G401.6 (cell line): ENCODE measurements at regions not wholly inside any gene's neighbourhood (a gene's known extent, or its start where the extent isn't known, plus 50 kb on each side); places are given as distances from the start of the nearest gene placed in this dataset.
"Not testable (repeated sequence)": the region's sequence is repeated elsewhere in the genome, so short reads cannot be mapped to it uniquely, and the experiment has no call there.

Experiments used
- FAIRE-seq: peaks from 2 replicates; lab custom pipeline; 2012; peaks lifted over from hg19 to GRCh38; lab: Jason Lieb, UNC

DNA sequence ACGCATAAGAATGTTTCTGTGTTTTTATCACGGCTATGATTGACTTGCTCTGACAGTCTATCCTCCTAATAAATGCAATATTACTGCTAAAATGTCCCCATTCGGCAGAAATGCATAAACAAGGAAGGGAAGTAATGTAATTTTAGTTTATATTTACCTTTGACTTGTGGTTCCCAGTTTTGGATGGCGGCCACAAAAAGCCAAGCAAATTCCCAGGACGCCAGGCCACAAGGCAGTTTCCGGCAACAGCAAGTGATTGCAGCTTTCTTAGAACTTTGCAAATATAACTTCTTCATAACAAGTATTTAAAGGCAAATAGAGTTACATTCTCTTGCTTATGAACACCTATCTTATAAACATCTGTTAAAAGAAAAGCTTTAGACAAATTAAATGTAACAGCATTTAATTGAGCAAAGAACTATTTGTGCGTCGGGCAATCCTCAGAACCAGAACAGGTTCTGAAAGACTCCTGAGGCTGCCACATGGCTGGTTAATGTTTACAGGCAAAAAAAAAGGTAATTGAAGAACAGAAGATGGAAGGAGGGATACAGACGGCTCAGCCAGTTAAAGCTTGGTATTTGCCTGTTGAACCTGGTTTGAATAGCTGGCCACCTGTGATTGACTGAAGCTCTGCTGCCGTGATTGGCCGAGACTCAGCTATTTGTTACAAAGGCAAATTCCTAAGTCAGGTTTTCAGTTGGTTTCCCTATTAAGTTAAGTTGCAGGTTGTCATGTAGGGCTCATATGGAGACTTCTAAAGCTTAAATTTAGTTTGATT lies 80.8 kb downstream of the C21orf91 start:
- FAIRE-seq, result no peak

DNA sequence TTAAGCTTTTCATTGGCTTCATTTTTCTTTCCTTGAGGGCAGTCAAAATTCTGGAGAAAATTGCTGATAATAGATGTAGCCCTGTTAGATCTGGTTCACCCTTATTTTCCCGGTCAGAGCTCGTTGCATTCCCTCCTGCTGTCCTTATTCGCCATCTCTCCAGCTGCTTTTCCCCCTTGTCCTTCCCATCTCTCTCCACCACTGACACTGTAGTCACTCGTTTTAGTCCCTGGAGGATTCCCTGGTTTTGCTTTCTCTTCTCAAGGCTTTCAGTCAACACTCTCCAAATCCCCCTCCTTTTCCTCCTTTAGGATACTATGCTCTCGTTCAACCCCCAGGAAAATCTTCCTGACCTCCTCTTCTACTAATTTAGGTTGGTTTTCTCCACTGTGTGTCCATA lies 83.1 kb downstream of the C21orf91 start:
- FAIRE-seq, result no peak

DNA sequence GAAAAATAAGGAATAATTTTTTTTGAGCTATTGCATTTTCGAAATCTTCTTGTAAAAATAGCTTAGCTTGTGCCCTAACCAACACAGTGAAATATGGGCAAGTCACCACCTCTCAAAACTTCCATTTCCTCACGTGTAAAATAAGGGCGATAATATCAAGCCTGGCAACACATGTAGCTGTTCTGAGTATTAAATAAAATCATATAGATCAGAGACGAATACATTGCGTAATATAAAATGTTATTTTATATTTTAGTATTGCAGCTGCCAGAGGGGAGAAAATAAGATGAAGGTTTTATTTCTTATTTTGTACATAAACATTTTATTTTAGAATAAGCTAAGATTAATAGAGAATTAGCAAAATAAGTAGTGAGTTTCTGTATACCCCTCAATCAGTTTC lies 85.9 kb downstream of the C21orf91 start:
- no peak for FAIRE-seq

DNA sequence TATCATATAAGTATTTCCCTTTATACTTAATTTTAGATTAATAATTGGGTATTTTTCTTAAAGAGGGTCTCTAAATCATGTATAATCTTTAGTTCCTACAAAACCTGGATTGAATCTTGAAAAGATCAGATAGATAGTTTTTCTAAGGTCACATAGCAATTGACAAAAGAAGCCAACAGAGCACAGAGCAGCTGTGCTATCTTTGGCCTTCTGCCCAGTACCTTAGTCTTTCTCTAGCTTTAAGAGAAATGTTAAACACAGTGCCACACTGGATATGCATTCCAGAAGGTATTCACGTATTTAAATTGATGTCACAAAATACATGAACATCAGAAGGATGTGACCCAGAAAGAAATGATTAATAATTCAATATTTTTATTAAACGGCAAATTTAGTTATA lies 86.8 kb downstream of the C21orf91 start:
- no peak for FAIRE-seq

DNA sequence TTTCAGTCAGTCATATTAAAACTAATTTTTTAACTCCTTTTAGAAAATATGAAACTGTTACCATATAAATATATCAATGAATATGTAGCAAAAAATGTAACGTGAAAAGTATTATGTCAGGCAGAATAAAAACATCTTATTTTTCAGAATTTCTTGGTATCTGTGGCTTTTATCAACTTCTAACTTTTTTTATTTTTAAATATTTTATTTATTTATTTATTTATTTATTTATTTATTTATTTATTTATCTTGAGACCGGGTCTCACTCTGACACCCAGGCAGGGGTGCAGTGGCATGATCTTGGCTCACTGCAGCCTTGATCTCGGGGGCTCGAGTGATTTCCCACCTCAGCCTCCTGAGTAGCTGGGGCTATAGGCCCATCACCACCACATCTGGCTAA lies 87.6 kb downstream of the C21orf91 start:
- FAIRE-seq, result peak; percentile 41

DNA sequence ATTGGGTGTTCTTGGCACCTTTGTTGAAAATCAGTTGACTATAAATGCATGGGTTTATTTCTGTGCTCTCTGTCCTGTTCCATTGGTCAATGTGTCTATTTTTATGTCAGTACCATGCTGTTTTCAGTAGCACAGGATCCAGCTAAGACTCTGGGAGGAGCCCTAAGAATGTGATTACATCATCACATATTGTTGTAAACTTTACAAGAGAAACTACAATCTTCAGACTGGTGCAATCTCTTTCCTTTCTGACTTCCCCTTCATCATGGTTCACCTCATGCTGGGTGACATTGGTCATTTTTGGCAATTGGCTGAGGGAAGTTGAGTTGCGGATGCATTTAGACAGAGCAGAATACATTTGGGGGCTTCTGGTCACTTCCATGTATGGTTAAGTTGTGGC lies 88.4 kb downstream of the C21orf91 start:
- FAIRE-seq, result no peak

DNA sequence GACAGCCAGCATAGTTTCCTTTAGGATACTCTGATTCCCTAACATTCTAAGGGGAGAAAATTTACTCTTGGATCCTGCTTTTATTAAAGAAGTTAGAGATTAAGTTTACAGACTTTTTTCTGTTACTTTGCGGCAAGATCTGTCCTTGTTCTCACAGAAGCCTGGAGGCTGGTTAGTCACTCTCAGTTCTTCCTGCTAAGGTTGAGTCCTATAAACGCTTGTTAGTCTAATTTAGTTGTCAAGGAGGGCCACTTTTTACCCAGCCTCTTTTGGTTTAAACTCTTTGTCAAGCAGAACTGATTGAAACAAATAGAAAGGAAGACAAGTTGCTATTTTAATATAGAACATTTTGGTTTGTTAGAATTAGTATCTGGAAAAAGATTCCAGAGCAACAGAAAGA lies 89.7 kb downstream of the C21orf91 start:
- no peak for FAIRE-seq

DNA sequence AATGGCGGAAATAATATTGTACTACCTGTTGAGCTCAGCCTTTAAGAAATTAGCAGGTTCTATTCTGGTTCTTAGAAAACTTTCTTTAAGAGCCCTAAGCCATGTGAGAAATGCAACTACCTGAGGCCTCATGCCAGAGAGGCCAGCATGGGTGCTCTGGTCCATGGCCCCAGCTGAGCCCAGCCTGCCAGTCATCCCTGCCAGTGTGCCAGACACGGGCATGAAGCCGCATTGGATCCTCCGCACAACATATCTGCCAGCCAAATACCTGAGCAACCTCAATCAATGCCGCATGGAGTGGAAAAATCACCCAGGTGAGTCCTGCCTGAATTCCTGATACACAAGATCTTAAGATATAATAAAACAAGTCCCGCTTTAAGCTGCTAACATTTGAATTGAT lies 91.8 kb downstream of the C21orf91 start:
- FAIRE-seq, result no peak

DNA sequence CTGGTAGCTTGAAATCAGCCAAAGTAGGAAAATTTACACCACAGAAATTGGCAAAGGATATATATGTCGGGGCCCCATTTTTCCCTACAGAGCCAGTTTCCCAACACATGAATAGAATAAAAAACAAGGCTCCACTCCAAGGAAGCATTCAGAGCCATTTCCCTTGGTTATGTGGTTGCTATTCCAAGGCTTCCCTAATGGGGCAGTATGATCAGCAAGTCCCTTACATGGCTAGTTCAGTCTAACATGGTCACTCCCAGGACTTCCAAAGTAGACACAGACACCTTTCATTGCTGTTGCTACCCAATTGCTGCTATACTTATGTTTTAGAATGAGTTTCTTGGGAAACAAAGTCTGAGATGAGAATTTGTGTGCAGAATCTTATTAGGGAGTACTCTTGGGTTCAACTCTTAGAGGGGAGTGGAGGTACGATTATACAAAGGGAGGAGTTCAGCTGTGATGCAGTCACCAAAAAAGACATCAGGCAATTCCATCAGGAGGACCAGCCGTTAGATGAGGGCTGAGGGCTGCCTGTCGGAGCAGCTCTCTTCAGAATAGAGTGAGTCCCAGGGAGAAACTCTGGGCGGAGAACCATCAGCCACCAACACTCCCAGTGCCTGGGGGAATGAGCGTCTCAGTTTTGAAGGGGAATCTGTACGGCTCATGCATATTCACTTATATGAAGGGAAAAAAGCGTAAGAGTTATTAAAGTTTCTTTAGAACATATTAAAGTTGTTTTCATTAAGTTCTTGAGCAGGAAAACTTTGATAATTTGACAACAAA lies 92.9 kb downstream of the C21orf91 start:
- FAIRE-seq, result no peak

DNA sequence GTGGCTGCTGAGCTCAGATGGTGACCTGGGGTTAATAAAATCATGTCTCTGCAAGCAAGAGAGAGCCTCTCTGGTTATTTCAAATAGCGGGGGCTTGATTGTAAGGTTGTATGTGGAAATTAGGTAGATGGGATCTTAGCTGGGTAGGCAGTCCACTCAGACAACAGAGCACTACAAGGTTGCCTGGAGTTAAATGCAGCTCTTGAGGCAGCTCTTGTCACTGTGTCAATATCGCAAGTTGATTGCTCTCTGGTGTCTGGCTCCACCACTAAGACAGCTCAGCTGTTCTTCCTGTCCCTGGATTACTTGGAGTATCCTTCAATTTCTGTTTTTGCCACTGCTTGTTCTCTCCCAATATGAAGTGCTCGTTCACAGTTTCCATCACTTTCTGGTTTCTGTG lies 93.8 kb downstream of the C21orf91 start:
- FAIRE-seq, result no peak

DNA sequence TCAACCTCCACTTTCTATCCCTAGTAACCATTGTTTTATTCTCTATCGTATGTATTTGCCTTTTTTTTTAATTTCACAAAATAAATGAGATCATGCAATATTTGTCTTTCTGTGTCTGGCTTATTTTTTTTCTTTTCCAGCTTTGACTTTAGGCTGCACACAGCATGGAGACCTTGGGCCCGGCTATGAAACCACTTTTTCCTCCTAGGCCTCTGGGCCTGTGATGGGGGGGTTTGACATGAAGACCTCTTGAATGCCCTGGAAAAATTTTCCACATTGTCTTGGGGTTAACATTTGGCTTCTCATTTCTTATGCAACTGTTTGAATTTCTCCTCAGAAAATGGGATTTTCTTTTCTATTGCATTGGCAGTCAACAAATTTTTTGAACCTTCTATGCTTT lies 100.2 kb upstream of the BTG3 start:
- FAIRE-seq, result no peak

DNA sequence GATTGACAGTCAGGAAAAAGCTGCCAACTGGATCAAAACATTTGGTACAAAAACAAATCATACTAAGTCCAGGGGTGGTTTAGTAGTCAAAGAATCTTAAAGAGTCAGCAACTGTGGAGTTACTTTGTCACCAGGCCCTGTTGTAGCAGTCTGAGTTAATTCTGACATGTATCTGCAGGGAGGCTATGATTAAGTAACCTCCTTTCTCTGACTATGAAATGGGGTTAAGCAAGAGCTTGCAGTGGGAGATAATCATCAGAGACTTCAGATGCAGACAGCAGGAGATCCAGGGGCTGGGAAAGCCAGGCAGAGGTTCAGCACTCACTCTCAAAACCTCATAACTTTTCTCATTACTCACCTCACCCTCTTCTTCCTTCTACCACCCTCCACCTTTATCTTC lies 99.2 kb upstream of the BTG3 start:
- FAIRE-seq, result no peak

DNA sequence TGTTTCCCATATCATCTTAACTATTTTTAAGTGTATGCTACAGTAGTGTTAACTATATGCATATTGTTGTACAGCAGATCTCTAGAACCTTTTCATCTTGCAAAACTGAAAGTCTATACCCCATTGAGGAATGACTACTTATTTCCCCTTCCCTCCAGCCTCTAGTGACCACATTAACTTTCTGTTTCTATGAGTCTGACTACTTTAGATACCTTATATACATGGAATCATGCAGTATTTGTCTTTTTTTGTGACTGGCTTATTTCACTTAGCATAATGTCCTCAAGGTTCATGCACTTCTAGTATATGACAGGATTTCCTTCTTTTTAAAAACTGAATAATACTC lies 96.5 kb upstream of the BTG3 start:
- no peak for FAIRE-seq

DNA sequence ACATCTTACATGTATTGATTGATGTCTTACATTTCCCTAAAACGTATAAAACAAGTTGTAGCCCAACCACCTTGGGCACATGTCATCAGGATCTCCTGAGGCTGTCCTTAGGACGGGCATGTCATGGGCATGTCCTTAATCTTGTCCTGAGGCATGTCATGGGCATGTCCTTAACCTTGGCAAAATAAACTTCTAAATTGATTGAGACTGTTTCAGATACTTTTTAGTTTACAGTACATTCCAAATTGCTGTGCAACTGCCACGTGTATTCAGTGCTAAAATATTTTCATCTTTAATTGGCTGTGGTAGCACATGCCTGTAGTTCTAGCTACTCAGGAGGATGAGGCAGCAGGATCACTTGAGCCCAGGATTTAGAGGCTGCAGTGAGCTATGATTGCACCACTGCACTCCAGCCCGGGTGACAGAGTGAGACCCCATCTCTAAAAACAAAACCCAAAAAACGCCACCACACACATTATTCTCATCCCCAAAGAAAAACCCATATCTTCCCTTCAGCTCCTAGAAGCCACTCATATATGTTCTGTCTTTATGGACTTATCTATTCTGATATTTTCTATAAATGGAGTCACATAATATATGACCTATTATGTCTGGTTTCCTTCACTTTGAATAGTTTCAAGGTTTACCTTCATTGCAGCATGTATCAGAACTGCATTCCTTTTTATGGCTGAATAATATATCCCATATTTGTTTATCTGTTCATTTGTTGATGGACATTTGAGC lies 96.0 kb upstream of the BTG3 start:
- no peak for FAIRE-seq

DNA sequence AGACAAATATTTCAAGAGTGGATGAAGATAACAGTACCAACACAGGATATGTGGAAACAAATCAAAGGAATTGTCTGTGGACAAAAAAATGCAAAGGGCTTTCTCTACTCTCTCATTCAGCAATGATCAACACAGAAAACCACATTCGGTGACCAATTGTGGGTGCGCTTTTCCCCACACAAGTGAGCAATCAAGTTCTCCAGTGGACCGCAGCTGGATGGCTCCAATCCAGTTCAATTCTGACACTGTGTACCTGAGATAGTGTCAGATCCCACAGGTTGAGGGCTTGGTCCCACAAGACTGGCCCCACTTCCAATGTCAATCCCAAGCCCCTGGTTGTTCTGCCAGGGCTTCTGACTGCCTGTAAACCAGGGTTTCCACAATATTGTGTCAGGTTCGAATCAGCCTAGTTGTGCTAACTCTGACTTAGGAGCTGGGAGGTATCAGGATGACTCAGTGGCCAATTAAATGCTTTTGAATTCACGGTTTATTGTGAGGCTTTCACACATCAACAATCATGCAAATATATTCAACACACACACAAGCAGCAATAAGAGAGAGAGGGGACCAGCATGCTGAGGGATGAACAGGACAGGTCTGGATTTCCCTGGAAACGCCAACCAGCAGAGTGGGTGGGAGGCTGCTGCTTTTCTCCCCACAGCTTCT lies 87.0 kb upstream of the BTG3 start:
- FAIRE-seq, result no peak

DNA sequence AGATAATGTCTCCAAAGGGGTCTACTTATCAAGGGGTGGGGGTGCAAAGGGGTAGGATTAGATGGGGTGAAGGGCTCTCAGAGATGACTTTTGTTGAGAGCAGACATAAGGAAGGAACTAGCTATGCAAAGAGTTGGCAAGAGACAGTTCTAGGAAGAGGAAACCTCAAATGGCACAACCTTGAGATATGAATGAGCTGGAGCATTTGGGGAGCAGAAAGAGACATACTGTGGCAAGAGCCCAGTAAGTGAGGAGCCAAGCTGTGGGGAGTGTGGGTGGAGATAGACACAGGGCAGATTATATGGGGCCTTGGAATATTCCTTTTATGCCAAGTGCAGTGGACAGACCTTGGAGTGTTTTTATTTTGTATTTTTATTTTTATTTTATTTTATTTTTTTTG lies 84.8 kb upstream of the BTG3 start:
- no peak for FAIRE-seq

DNA sequence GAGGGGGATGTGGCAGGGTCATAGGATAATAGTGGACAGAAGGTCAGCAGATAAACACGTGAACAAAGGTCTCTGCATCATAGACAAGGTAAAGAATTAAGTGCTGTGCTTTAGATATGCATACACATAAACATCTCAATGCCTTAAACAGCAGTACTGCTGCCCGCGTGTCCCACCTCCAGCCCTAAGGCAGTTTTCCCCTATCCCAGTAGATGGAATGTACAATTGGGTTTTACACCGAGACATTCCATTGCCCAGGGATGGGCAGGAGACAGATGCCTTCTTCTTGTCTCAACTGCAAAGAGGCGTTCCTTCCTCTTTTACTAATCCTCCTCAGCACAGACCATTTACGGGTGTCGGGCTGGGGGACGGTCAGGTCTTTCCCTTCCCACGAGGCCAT lies 81.7 kb upstream of the BTG3 start:
- FAIRE-seq, result not testable (repeated sequence)

DNA sequence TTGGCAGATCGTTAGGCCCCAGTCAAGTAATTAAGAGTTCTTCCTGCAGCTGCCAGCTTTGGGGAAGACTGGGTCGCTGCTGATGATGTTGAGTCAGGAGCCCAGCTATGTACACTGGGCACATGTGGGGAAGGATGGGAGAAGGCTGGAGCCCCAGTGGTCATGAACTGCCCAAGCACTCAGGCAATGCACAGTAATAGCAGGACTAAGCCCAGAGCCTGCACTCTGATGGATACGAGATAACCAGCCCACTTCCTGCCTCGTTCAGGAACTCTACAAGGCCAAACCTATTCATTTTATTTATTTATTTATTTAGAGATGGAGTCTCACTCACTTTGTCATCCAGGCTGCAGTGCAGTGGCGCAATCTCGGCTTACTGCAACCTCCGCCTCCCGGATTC lies 81.1 kb upstream of the BTG3 start:
- no peak for FAIRE-seq

DNA sequence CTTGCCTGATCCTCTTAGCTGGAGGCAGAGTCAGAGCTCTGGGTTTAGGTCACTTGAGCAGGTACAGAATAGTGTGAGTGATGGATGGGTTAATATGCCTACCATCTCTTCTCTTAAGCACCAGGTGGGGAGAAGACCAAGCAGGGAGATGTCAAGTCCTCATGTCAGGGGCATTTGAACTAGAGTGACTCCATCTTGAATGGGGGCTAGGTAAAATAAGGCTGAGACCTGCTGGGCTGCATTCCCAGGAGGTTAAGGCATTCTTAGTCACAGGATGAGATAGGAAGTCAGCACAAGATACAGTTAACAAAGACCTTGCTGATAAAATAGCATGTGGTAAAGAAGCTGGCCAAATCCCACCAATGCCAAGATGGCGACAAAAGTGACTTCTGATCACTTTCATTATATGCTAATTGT lies 77.4 kb upstream of the BTG3 start:
- no peak for FAIRE-seq

DNA sequence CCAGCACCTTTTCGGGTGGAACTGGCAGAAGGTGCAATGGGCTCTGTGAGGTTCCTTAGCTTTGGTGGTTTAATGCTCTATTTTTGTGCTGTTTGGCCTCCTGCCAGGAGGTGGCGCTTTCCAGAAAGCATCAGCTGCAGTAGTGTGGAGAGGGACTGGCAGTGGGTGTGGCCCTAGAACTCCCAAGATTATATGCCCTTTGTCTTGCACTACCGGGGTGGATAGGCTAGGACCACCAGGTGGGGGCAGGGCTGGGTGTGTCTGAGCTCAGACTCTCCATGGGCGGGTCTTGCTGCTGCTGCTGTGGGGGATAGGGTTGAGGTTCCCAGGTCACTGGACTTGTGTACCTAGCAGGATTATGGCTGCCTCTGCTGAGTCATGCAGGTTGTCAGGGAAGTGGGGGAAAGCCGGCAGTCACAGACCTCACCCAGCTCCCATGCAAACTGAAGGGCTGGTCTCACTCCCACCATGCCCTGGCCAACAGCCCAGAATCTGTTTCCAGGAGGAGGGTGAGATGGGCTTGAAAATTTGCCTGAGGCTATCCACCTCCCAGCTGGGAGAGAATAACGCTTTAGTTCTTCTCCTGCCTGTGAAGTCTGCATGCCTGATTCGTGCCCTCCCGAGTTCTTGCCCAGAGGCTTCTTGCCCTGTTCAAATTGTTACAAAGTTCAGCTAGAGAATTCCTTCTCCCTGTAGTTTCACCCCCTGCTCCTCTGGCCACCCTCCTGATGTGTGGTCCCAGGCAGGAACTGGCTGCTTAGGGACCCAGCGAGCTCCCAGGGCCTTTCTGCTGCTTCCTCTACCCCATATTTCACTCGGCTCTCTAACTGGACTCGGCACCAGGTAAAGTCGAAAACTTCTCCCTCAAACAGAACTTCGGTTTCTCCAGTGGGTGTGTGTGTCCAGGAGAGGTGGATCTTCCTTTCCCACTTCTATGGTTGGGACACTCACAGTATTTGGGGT lies 76.5 kb upstream of the BTG3 start:
- FAIRE-seq, result no peak

DNA sequence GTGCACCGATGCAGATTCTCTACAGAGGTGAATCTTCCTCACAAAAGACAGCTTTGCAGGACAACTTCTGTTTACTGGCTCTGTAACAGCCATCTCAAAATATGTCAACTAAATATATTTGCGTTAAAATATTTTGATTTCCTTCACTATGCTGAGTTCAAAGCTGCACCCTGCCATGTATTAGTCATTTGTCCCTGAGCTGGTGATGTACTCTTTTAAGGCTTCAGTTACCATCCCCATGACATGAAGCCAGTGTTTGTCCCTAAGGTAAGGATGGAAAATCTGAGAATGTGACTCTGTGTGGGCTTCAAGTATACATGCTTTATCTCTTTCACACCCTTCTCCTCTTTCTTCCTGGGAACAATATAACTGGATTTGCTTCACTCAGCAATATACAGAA lies 70.2 kb upstream of the BTG3 start:
- no peak for FAIRE-seq
